Neural cell (in vitro differentiated cells): ENCODE measurements at regions not wholly inside any gene's neighbourhood (a gene's known extent, or its start where the extent isn't known, plus 50 kb on each side); places are given as distances from the start of the nearest gene placed in this dataset.
A peak's percentile ranks its signal among the peaks of the same experiment; 100 is the strongest.

Experiments
- H2AFZ ChIP-seq: fragments of 200-600, 300-800 bp; sonication (generic), shearing (Covaris generic); 2 replicates; pipeline ENCODE4 v1.6.0; 2014; ENCODE audit warnings: low read depth, mild to moderate bottlenecking, antibody characterized with exemption, low read length, moderate library complexity
- H3F3A ChIP-seq: fragments of 200-600 bp; shearing (Covaris generic); 2 replicates; pipeline ENCODE4 v1.6.1; 2016; ENCODE audit warnings: mild to moderate bottlenecking, moderate library complexity, mixed read lengths, antibody characterized with exemption, low read length; ENCODE audit not compliant: insufficient read depth, poor library complexity, severe bottlenecking
- H3K27ac ChIP-seq: fragments of 200-600, 300-800 bp; sonication (generic), shearing (Covaris generic); 2 replicates; pipeline ENCODE4 v1.5.1; 2014; ENCODE audit warnings: mild to moderate bottlenecking, low read length, moderate library complexity
- H3K27me3 ChIP-seq: fragments of 300-800, 200-600 bp; sonication (generic), shearing (Covaris generic); 2 replicates; pipeline ENCODE4 v1.6.0; 2014; ENCODE audit warnings: mild to moderate bottlenecking, low read depth, low read length, moderate library complexity; ENCODE audit not compliant: insufficient read depth
- H3K36me3 ChIP-seq: fragments of 300-800, 200-600 bp; sonication (generic), shearing (Covaris generic); 2 replicates; pipeline ENCODE4 v1.5.1; 2014; ENCODE audit warnings: mild to moderate bottlenecking, antibody characterized with exemption, low read length, moderate library complexity; ENCODE audit not compliant: insufficient read depth
- H3K4me2 ChIP-seq: fragments of 300-800, 200-600 bp; sonication (generic), shearing (Covaris generic); 2 replicates; pipeline ENCODE4 v1.6.0; 2014; ENCODE audit warnings: mild to moderate bottlenecking, low read length
- H3K4me3 ChIP-seq: fragments of 300-800, 200-600 bp; sonication (generic), shearing (Covaris generic); 2 replicates; pipeline ENCODE4 v1.5.1; 2014; ENCODE audit warnings: mild to moderate bottlenecking, low read length, moderate library complexity
- H3K79me2 ChIP-seq: fragments of 200-600 bp; shearing (Covaris generic); replicated peaks from 2 replicates; pipeline ENCODE4 v1.6.0; 2014; ENCODE audit warnings: mild to moderate bottlenecking, low read length, moderate library complexity; ENCODE audit not compliant: insufficient read depth
- H3K9ac ChIP-seq: fragments of 300-800, 200-600 bp; sonication (generic), shearing (Covaris generic); 2 replicates; pipeline ENCODE4 v1.6.1; 2016; ENCODE audit warnings: mild to moderate bottlenecking, low read length, mixed read lengths
- H3K9me2 ChIP-seq: fragments of 200-600 bp; shearing (Covaris generic); 2 replicates; pipeline ENCODE4 v1.6.1; 2016; ENCODE audit warnings: mild to moderate bottlenecking, low read length, mixed read lengths; ENCODE audit not compliant: insufficient read depth
- H3K9me3 ChIP-seq: fragments of 200-600, 300-800 bp; sonication (generic), shearing (Covaris generic); 2 replicates; pipeline ENCODE4 v1.6.1; 2016; ENCODE audit warnings: mild to moderate bottlenecking, mixed run types, low read length, moderate library complexity, mixed read lengths
- H4K20me1 ChIP-seq: fragments of 200-600 bp; shearing (Covaris generic); 2 replicates; pipeline ENCODE4 v1.6.1; 2016; ENCODE audit warnings: mild to moderate bottlenecking, mixed run types; ENCODE audit not compliant: insufficient read depth
- EP300 ChIP-seq: fragments of 450-650 bp; conservative IDR thresholded peaks from 2 replicates; pipeline ENCODE4 v1.6.1; 2014; ENCODE audit warnings: antibody characterized with exemption, mild to moderate bottlenecking, moderate library complexity; ENCODE audit not compliant: poor library complexity, severe bottlenecking
- EZH2 ChIP-seq: fragments of 200-600, 300-800 bp; shearing (Covaris generic), sonication (generic); IDR thresholded peaks from 2 replicates; pipeline ENCODE4 v1.6.1; 2014; ENCODE audit warnings: antibody characterized with exemption, low read length, borderline replicate concordance, mild to moderate bottlenecking; ENCODE audit not compliant: insufficient read depth, poor library complexity, severe bottlenecking
- MXI1 ChIP-seq: fragments of 450-650 bp; conservative IDR thresholded peaks from 2 replicates; pipeline ENCODE4 v1.6.1; 2014; ENCODE audit warnings: antibody characterized with exemption, mild to moderate bottlenecking; ENCODE audit not compliant: poor library complexity, severe bottlenecking
- POLR2AphosphoS5 ChIP-seq: IDR thresholded peaks from 2 replicates; pipeline ENCODE4 v1.6.1; 2012
- RAD21 ChIP-seq: fragments of 450-650 bp; conservative IDR thresholded peaks from 2 replicates; pipeline ENCODE4 v1.6.1; 2014; ENCODE audit warnings: antibody characterized with exemption, mild to moderate bottlenecking, moderate library complexity
- SMC3 ChIP-seq: fragments of 450-650 bp; conservative IDR thresholded peaks from 2 replicates; pipeline ENCODE4 v1.6.1; 2014; ENCODE audit warnings: antibody characterized with exemption, mild to moderate bottlenecking, moderate library complexity; ENCODE audit not compliant: poor library complexity
- TAF1 ChIP-seq: IDR thresholded peaks from 2 replicates; pipeline ENCODE4 v1.6.1; 2012; ENCODE audit warnings: low read depth
- TF ChIP-seq, protein P1 (sequence below): IDR thresholded peaks from 2 replicates; pipeline ENCODE4 v1.6.1; 2012; ENCODE audit warnings: borderline replicate concordance
- TF ChIP-seq, protein P2 (sequence below): fragments of 450-650 bp; IDR thresholded peaks from 2 replicates; pipeline ENCODE4 v1.5.1; 2014; ENCODE audit warnings: antibody characterized with exemption, mild to moderate bottlenecking, moderate library complexity; ENCODE audit not compliant: poor library complexity, severe bottlenecking

DNA sequence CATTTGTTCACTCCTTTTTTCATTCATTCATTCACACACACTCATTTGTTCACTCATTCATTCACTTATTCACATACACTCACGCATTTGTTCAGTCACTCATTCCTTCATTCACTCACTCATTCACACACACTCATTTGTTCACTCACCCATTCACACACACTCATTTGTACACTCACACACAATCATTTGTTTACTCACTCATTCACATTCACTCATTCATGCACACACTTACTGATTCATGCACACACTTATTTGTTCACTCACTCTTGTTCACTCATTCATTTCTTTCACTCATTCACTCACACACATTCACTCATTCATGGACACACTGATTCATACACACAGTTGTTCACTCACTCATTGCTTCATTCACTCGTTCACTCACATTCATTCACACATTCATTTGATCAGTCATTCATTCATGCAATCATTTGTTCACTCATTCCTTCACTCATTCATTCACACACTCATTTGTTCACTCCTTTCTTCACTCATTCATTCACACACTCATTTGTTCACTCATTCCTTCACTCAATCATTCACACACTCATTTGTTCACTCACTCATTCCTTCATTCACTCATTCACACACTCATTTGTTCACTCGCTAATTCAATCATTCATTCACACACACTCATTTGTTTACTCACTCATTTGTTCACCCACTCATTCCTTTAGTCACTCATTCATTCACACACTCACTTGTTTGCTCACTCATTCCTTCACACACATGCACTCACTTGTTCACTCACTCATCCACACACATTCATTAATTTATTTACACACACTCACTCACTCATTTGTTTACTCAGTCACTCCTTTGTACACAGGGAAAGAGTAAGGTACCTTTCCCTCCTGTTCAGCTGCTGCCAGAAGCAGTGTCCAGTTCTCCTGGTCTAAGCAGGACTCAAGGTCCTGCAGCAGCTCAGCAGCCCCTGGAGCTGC lies 50.7 kb upstream of the BHLHE23 start:
- Histone ChIP-seq H3K27ac (no peak overlapping the region), H3K36me3 (no peaks in the 10 kb centered on the region), H2AFZ (no peak overlapping the region), H3K9ac (no peak overlapping the region), H3K27me3 (no peaks in the 10 kb centered on the region), H3F3A (no peaks in the 10 kb centered on the region), H3K79me2 (no peaks in the 10 kb centered on the region), H3K4me3 (no peak overlapping the region), H4K20me1 (no peaks in the 10 kb centered on the region), H3K4me2 (no peak overlapping the region), H3K9me2 (no peaks in the 10 kb centered on the region), H3K9me3 (no peaks in the 10 kb centered on the region)
- no peak for TF ChIP-seq TAF1
- TF ChIP-seq RAD21 = no peak
- TF ChIP-seq EP300 = no peak
- TF ChIP-seq, protein P1, sequence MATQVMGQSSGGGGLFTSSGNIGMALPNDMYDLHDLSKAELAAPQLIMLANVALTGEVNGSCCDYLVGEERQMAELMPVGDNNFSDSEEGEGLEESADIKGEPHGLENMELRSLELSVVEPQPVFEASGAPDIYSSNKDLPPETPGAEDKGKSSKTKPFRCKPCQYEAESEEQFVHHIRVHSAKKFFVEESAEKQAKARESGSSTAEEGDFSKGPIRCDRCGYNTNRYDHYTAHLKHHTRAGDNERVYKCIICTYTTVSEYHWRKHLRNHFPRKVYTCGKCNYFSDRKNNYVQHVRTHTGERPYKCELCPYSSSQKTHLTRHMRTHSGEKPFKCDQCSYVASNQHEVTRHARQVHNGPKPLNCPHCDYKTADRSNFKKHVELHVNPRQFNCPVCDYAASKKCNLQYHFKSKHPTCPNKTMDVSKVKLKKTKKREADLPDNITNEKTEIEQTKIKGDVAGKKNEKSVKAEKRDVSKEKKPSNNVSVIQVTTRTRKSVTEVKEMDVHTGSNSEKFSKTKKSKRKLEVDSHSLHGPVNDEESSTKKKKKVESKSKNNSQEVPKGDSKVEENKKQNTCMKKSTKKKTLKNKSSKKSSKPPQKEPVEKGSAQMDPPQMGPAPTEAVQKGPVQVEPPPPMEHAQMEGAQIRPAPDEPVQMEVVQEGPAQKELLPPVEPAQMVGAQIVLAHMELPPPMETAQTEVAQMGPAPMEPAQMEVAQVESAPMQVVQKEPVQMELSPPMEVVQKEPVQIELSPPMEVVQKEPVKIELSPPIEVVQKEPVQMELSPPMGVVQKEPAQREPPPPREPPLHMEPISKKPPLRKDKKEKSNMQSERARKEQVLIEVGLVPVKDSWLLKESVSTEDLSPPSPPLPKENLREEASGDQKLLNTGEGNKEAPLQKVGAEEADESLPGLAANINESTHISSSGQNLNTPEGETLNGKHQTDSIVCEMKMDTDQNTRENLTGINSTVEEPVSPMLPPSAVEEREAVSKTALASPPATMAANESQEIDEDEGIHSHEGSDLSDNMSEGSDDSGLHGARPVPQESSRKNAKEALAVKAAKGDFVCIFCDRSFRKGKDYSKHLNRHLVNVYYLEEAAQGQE = no peak
- TF ChIP-seq MXI1 = no peak
- TF ChIP-seq SMC3 = no peak
- TF ChIP-seq EZH2 = no peak
- no peak for TF ChIP-seq POLR2AphosphoS5
- TF ChIP-seq, protein P2, sequence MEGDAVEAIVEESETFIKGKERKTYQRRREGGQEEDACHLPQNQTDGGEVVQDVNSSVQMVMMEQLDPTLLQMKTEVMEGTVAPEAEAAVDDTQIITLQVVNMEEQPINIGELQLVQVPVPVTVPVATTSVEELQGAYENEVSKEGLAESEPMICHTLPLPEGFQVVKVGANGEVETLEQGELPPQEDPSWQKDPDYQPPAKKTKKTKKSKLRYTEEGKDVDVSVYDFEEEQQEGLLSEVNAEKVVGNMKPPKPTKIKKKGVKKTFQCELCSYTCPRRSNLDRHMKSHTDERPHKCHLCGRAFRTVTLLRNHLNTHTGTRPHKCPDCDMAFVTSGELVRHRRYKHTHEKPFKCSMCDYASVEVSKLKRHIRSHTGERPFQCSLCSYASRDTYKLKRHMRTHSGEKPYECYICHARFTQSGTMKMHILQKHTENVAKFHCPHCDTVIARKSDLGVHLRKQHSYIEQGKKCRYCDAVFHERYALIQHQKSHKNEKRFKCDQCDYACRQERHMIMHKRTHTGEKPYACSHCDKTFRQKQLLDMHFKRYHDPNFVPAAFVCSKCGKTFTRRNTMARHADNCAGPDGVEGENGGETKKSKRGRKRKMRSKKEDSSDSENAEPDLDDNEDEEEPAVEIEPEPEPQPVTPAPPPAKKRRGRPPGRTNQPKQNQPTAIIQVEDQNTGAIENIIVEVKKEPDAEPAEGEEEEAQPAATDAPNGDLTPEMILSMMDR = no peak

DNA sequence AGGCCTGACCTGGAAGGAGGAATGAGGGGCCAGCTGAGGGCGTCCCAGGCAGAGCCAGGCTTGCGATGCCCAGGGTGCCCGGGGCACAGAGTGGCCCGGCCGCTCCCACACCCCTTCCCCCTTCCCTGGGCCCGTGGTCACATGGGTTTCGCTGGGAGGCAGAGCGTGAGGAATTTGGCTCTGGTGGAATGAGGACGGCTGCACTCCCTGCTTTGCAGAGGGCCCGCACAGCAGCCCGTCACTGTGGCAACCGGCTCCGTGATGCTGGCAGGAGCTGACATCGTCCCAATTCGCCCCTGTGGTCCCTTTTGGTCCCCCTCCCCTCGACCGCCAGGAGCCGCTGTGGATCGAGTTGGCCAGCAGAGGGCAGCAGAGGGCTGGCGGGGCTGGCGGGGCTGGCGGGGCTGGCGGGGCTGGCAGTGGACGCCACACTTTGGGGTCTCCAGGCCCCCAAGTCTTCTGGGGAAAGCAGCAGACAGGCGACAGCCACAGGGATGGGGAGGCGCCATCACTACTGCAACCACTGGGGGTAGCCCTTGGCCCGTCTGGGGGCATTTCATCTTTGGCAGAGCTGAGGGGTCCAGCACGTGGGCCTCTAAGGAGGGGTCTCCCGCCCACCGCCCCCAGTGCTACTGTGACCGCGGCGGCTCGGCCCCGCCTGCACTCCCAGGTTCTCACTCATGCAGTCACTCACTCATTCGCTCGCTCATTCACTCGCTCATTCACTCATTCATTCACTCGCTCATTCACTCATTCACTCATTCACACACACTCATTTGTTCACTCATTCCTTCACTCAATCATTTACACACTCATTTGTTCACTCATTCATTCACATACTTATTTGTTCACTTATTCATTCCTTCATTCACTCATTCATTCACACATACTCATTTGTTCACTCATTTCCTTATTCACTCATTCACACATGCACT lies 49.7 kb upstream of the BHLHE23 start:
- no peak for TF ChIP-seq EP300
- TF ChIP-seq EZH2 = no peak
- peak; percentile 87 for TF ChIP-seq RAD21
- peak; percentile 13 for TF ChIP-seq POLR2AphosphoS5
- TF ChIP-seq, protein P1 = no peak
- TF ChIP-seq, protein P2 = peak; percentile 92
- TF ChIP-seq SMC3 = peak; percentile 91
- TF ChIP-seq MXI1 = peak; percentile 31
- TF ChIP-seq TAF1 = no peak
- Histone ChIP-seq H3F3A (no peaks in the 10 kb centered on the region), H4K20me1 (no peaks in the 10 kb centered on the region), H3K27ac (no peak overlapping the region), H3K9me2 (no peaks in the 10 kb centered on the region), H3K79me2 (no peaks in the 10 kb centered on the region), H3K36me3 (no peaks in the 10 kb centered on the region), H3K9me3 (no peaks in the 10 kb centered on the region), H3K27me3 (no peaks in the 10 kb centered on the region), H3K4me2 (no peak overlapping the region), H2AFZ (no peak overlapping the region), H3K4me3 (no peak overlapping the region), H3K9ac (peak overlapping the region; percentile 36)
